HEK293 (cell line): ENCODE measurements at regions not wholly inside any gene's neighbourhood (a gene's known extent, or its start where the extent isn't known, plus 50 kb on each side); places are given as distances from the start of the nearest gene placed in this dataset.

Experiments
- CTCF ChIA-PET: fragments of 350-600 bp; formaldehyde crosslinking; extraction: SDS; loops from one replicate; lab custom pipeline; 2021; ENCODE audit warnings: antibody characterized with exemption; lab: Yijun Ruan, JAX
- POLR2A ChIA-PET: fragments of 300-600 bp; formaldehyde crosslinking; extraction: SDS; loops from one replicate; lab custom pipeline; 2020; ENCODE audit warnings: antibody characterized with exemption, inconsistent platforms; lab: Yijun Ruan, JAX
- H3K27ac ChIP-seq: fragments of 200-500 bp; sonication (Bioruptor generic); 2 replicates; pipeline ENCODE4 v1.5.1; 2014; ENCODE audit warnings: low read depth, low read length, control low read depth, inconsistent platforms; ENCODE audit errors: extremely low read depth
- H3K36me3 ChIP-seq, 2 experiments: fragments of 200-500 bp in 1 of 2; sonication (Bioruptor generic) in 1 of 2; 1 replicate in 1 of 2; 2 replicates in 1 of 2; pipeline ENCODE4 v1.5.1; 2014 to 2017; ENCODE audit warnings: inconsistent platforms in 2 of 2, low read length in 2 of 2; ENCODE audit not compliant: control insufficient read depth in 2 of 2, insufficient read depth in 1 of 2
- H3K4me1 ChIP-seq: fragments of 200-500 bp; sonication (Bioruptor generic); 2 replicates; pipeline ENCODE4 v1.5.1; 2014; ENCODE audit warnings: mild to moderate bottlenecking, low read length, inconsistent platforms; ENCODE audit not compliant: control insufficient read depth, insufficient read depth
- H3K4me3 ChIP-seq: 2 replicates; pipeline ENCODE4 v1.5.1; 2011; ENCODE audit warnings: low read depth, mild to moderate bottlenecking, control low read depth, low read length, moderate library complexity
- H3K9me3 ChIP-seq: fragments of 200-500 bp; sonication (Bioruptor generic); 2 replicates; pipeline ENCODE4 v1.5.1; 2014; ENCODE audit warnings: low read depth, low read length, inconsistent platforms; ENCODE audit not compliant: control insufficient read depth, insufficient read depth
- BCL11B ChIP-seq: fragments of 450-650 bp; formaldehyde crosslinking; IDR thresholded peaks from 2 replicates; pipeline ENCODE4 v1.5.1; 2016; ENCODE audit warnings: low read depth, missing biosample characterization, missing genetic modification characterization
- GFI1B ChIP-seq: fragments of 450-650 bp; formaldehyde crosslinking; IDR thresholded peaks from 2 replicates; pipeline ENCODE4 v1.5.1; 2016; ENCODE audit warnings: missing biosample characterization, missing genetic modification characterization
- GLI4 ChIP-seq: fragments of 450-650 bp; formaldehyde crosslinking; IDR thresholded peaks from 2 replicates; pipeline ENCODE4 v1.5.1; 2016; ENCODE audit warnings: missing biosample characterization, missing genetic modification characterization
- HIC1 ChIP-seq: fragments of 450-650 bp; formaldehyde crosslinking; IDR thresholded peaks from 2 replicates; pipeline ENCODE4 v1.5.1; 2016; ENCODE audit warnings: missing biosample characterization, missing genetic modification characterization
- HOXC10 ChIP-seq: sonication (generic); formaldehyde crosslinking; IDR thresholded peaks from 2 replicates; pipeline ENCODE4 v1.8.1; 2023; ENCODE audit warnings: mild to moderate bottlenecking, missing genetic modification reagents
- KLF1 ChIP-seq: fragments of 450-650 bp; formaldehyde crosslinking; IDR thresholded peaks from 2 replicates; pipeline ENCODE4 v1.5.1; 2016; ENCODE audit warnings: missing biosample characterization, missing genetic modification characterization
- MEIS1 ChIP-seq: sonication (generic); formaldehyde crosslinking; IDR thresholded peaks from 2 replicates; pipeline ENCODE4 v1.8.1; 2022; ENCODE audit warnings: missing genetic modification reagents, mild to moderate bottlenecking, borderline replicate concordance
- MZF1 ChIP-seq: fragments of 450-650 bp; formaldehyde crosslinking; IDR thresholded peaks from 2 replicates; pipeline ENCODE4 v1.5.1; 2017; ENCODE audit warnings: missing biosample characterization, missing genetic modification characterization, borderline replicate concordance
- SALL2 ChIP-seq: fragments of 450-650 bp; formaldehyde crosslinking; IDR thresholded peaks from 2 replicates; pipeline ENCODE4 v1.5.0; 2017; ENCODE audit warnings: missing biosample characterization, mild to moderate bottlenecking, missing genetic modification characterization, borderline replicate concordance
- ZBTB44 ChIP-seq: fragments of 450-650 bp; IDR thresholded peaks from 2 replicates; pipeline ENCODE4 v1.5.1; 2018; ENCODE audit warnings: missing biosample characterization, mild to moderate bottlenecking, missing genetic modification characterization
- ZBTB7A ChIP-seq: fragments of 450-650 bp; formaldehyde crosslinking; IDR thresholded peaks from 2 replicates; pipeline ENCODE4 v1.5.1; 2016; ENCODE audit warnings: low read depth, missing biosample characterization, missing genetic modification characterization
- ZFP37 ChIP-seq: fragments of 450-650 bp; formaldehyde crosslinking; IDR thresholded peaks from 2 replicates; pipeline ENCODE4 v1.5.1; 2016; ENCODE audit warnings: missing biosample characterization, missing genetic modification characterization
- ZFP69B ChIP-seq: fragments of 450-650 bp; formaldehyde crosslinking; IDR thresholded peaks from 2 replicates; pipeline ENCODE4 v1.5.1; 2016; ENCODE audit warnings: missing biosample characterization, missing genetic modification characterization
- ZNF10 ChIP-seq: fragments of 450-650 bp; formaldehyde crosslinking; IDR thresholded peaks from 2 replicates; pipeline ENCODE4 v1.5.1; 2017; ENCODE audit warnings: missing biosample characterization, missing genetic modification characterization
- ZNF114 ChIP-seq: fragments of 450-650 bp; formaldehyde crosslinking; IDR thresholded peaks from 2 replicates; pipeline ENCODE4 v1.5.0; 2017; ENCODE audit warnings: missing biosample characterization, missing genetic modification characterization
- ZNF16 ChIP-seq: fragments of 450-650 bp; formaldehyde crosslinking; IDR thresholded peaks from 2 replicates; pipeline ENCODE4 v1.5.1; 2016; ENCODE audit warnings: low read depth, missing biosample characterization, missing genetic modification characterization
- ZNF18 ChIP-seq: fragments of 450-650 bp; formaldehyde crosslinking; IDR thresholded peaks from 2 replicates; pipeline ENCODE4 v1.5.1; 2016; ENCODE audit warnings: missing biosample characterization, missing genetic modification characterization
- ZNF184 ChIP-seq: fragments of 450-650 bp; IDR thresholded peaks from 2 replicates; pipeline ENCODE4 v1.5.1; 2018; ENCODE audit warnings: missing biosample characterization, mild to moderate bottlenecking, missing genetic modification characterization
- ZNF223 ChIP-seq: fragments of 450-650 bp; formaldehyde crosslinking; IDR thresholded peaks from 2 replicates; pipeline ENCODE4 v1.5.1; 2016; ENCODE audit warnings: missing biosample characterization, missing genetic modification characterization
- ZNF239 ChIP-seq: fragments of 450-650 bp; formaldehyde crosslinking; IDR thresholded peaks from 2 replicates; pipeline ENCODE4 v1.5.1; 2016; ENCODE audit warnings: missing biosample characterization, missing genetic modification characterization
- ZNF280C ChIP-seq: fragments of 450-650 bp; formaldehyde crosslinking; IDR thresholded peaks from 2 replicates; pipeline ENCODE4 v1.5.1; 2016; ENCODE audit warnings: missing biosample characterization, missing genetic modification characterization
- ZNF391 ChIP-seq: fragments of 450-650 bp; formaldehyde crosslinking; IDR thresholded peaks from 2 replicates; pipeline ENCODE4 v1.5.1; 2016; ENCODE audit warnings: low read depth, missing biosample characterization, missing genetic modification characterization, borderline replicate concordance
- ZNF416 ChIP-seq: fragments of 450-650 bp; formaldehyde crosslinking; IDR thresholded peaks from 2 replicates; pipeline ENCODE4 v1.5.1; 2016; ENCODE audit warnings: missing biosample characterization, missing genetic modification characterization
- ZNF514 ChIP-seq: fragments of 450-650 bp; formaldehyde crosslinking; IDR thresholded peaks from 2 replicates; pipeline ENCODE4 v1.5.1; 2016; ENCODE audit warnings: missing biosample characterization, missing genetic modification characterization
- ZNF658 ChIP-seq: fragments of 450-650 bp; formaldehyde crosslinking; IDR thresholded peaks from 2 replicates; pipeline ENCODE4; 2016; ENCODE audit warnings: missing biosample characterization, missing genetic modification characterization
- ZNF664 ChIP-seq: fragments of 450-650 bp; formaldehyde crosslinking; IDR thresholded peaks from 2 replicates; pipeline ENCODE4 v1.5.1; 2016; ENCODE audit warnings: missing biosample characterization, missing genetic modification characterization
- ZXDB ChIP-seq: fragments of 450-650 bp; formaldehyde crosslinking; IDR thresholded peaks from 2 replicates; pipeline ENCODE4 v1.5.1; 2016; ENCODE audit warnings: missing biosample characterization, missing genetic modification characterization
- TF ChIP-seq, protein P1 (sequence below): fragments of 450-650 bp; formaldehyde crosslinking; IDR thresholded peaks from 2 replicates; pipeline ENCODE4 v1.5.1; 2017; ENCODE audit warnings: missing biosample characterization, missing genetic modification characterization
- TF ChIP-seq, protein P2 (sequence below): fragments of 450-650 bp; formaldehyde crosslinking; IDR thresholded peaks from 2 replicates; pipeline ENCODE4 v1.5.0; 2017; ENCODE audit warnings: missing biosample characterization, missing genetic modification characterization, borderline replicate concordance

- ChIA-PET CTCF (interaction anchor here (0.9 to 1.6 kb wide), 2 partner anchors 10 to 32 kb away, joined by 3 read pairs; no protein-coding TSS in a partner anchor), POLR2A (interaction anchor here (0.8 to 1.4 kb wide), 3 partner anchors 16 to 84 kb away, joined by 3 read pairs; no protein-coding TSS in a partner anchor)
- H3K27ac ChIP-seq = no peak overlapping the region
- TF ChIP-seq ZFP69B (no peak), ZNF514 (no peak), ZNF16 (tag by site-specific recombination) (no peak), HOXC10 (CRISPR knock-in tag) (no peak), SALL2 (tag by site-specific recombination) (no peak), MZF1 (tag by site-specific recombination) (peak; percentile 40; the same call in 1 of the 2 replicates), GLI4 (no peak), ZNF416 (tag by site-specific recombination) (no peak), MEIS1 (CRISPR knock-in tag) (no peak), ZNF114 (no peak), ZNF239 (tag by site-specific recombination) (no peak), ZNF223 (tag by site-specific recombination) (no peak), ZFP37 (tag by site-specific recombination) (no peak), ZXDB (tag by site-specific recombination) (peak; percentile 73), KLF1 (tag by site-specific recombination) (peak; percentile 84), ZNF18 (tag by site-specific recombination) (no peak), BCL11B (no peak; the same call in 1 of the 2 replicates), ZNF184 (no peak), HIC1 (peak; percentile 69), ZNF10 (peak; percentile 40; the same call in 1 of the 2 replicates), ZBTB7A (tag by site-specific recombination) (no peak), ZNF664 (no peak), ZNF280C (tag by site-specific recombination) (no peak), GFI1B (no peak), ZBTB44 (tag by site-specific recombination) (peak; percentile 58; the same call in 1 of the 2 replicates), ZNF658 (tag by site-specific recombination) (no peak), ZNF391 (tag by site-specific recombination) (no peak)
- TF ChIP-seq, protein P1, sequence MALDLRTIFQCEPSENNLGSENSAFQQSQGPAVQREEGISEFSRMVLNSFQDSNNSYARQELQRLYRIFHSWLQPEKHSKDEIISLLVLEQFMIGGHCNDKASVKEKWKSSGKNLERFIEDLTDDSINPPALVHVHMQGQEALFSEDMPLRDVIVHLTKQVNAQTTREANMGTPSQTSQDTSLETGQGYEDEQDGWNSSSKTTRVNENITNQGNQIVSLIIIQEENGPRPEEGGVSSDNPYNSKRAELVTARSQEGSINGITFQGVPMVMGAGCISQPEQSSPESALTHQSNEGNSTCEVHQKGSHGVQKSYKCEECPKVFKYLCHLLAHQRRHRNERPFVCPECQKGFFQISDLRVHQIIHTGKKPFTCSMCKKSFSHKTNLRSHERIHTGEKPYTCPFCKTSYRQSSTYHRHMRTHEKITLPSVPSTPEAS (tag by site-specific recombination) = no peak
- TF ChIP-seq, protein P2, sequence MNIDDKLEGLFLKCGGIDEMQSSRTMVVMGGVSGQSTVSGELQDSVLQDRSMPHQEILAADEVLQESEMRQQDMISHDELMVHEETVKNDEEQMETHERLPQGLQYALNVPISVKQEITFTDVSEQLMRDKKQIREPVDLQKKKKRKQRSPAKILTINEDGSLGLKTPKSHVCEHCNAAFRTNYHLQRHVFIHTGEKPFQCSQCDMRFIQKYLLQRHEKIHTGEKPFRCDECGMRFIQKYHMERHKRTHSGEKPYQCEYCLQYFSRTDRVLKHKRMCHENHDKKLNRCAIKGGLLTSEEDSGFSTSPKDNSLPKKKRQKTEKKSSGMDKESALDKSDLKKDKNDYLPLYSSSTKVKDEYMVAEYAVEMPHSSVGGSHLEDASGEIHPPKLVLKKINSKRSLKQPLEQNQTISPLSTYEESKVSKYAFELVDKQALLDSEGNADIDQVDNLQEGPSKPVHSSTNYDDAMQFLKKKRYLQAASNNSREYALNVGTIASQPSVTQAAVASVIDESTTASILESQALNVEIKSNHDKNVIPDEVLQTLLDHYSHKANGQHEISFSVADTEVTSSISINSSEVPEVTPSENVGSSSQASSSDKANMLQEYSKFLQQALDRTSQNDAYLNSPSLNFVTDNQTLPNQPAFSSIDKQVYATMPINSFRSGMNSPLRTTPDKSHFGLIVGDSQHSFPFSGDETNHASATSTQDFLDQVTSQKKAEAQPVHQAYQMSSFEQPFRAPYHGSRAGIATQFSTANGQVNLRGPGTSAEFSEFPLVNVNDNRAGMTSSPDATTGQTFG = no peak
Measured at GRCh38 chr12:24478254-24478653, 470.6 kb downstream of the BCAT1 start.

More at GRCh38 chr12:24478254-24478653, 470.6 kb downstream of the BCAT1 start:
- no peaks in the 10 kb centered on the region for H3K9me3 ChIP-seq
- peaks cover 23% of the 10 kb centered on the region for H3K4me1 ChIP-seq
- no peaks in the 10 kb centered on the region for H3K36me3 ChIP-seq
- H3K4me3 ChIP-seq = no peak overlapping the region
